H1 (cell line): ENCODE measurements at regions not wholly inside any gene's neighbourhood (a gene's known extent, or its start where the extent isn't known, plus 50 kb on each side); places are given as distances from the start of the nearest gene placed in this dataset.
A peak's percentile ranks its signal among the peaks of the same experiment; 100 is the strongest.

Source experiments
- CTCF ChIA-PET: fragments of 300-600 bp; sonication (Branson Sonifier 250); formaldehyde crosslinking; loops from one replicate; lab custom pipeline; 2021; ENCODE audit not compliant: partially characterized antibody; lab: Charles Lee
- POLR2A ChIA-PET: fragments of 300-600 bp; sonication (Branson Sonifier 250); formaldehyde crosslinking; loops from one replicate; lab custom pipeline; 2021; ENCODE audit warnings: inconsistent platforms; ENCODE audit not compliant: partially characterized antibody; lab: Charles Lee
- DNase-seq, 2 experiments: peaks; one replicate each; pipeline versions ENCODE4 v3.0.0 to v3.0.0-alpha.2; 2010 to 2022; ENCODE audit warnings: low spot score in 2 of 2, low read depth in 1 of 2, mixed read lengths in 1 of 2
- FAIRE-seq: peaks from 2 replicates; lab custom pipeline; 2011; peaks lifted over from hg19 to GRCh38; lab: Jason Lieb, UNC
- H2AFZ ChIP-seq: 2 replicates; pipeline ENCODE4 v1.8.1; 2012; ENCODE audit warnings: low read length, inconsistent platforms
- H2AK5ac ChIP-seq: 2 replicates; pipeline ENCODE4 v1.6.1; 2013; ENCODE audit warnings: low read depth, low read length
- H2BK120ac ChIP-seq: replicated peaks from 2 replicates; pipeline ENCODE3; 2013; ENCODE audit warnings: low read depth, low read length, inconsistent platforms
- H2BK12ac ChIP-seq: 2 replicates; pipeline ENCODE4 v1.6.1; 2013; ENCODE audit warnings: low read depth, low read length
- H2BK15ac ChIP-seq: 2 replicates; pipeline ENCODE4 v1.6.1; 2013; ENCODE audit warnings: low read length
- H2BK20ac ChIP-seq: 2 replicates; pipeline ENCODE4 v1.6.1; 2013; ENCODE audit warnings: low read length
- H2BK5ac ChIP-seq: 2 replicates; pipeline ENCODE4 v1.6.1; 2013; ENCODE audit warnings: low read depth, low read length
- H3K14ac ChIP-seq: 2 replicates; pipeline ENCODE4 v1.6.1; 2013; ENCODE audit warnings: inconsistent platforms; ENCODE audit not compliant: insufficient read length
- H3K18ac ChIP-seq: 2 replicates; pipeline ENCODE4 v1.6.1; 2013; ENCODE audit warnings: low read length; ENCODE audit errors: extremely low read depth
- H3K23ac ChIP-seq: 2 replicates; pipeline ENCODE4 v1.6.1; 2013; ENCODE audit warnings: inconsistent platforms; ENCODE audit not compliant: insufficient read length
- H3K23me2 ChIP-seq: 2 replicates; pipeline ENCODE4 v1.6.1; 2013; ENCODE audit warnings: low read depth, low read length
- H3K27ac ChIP-seq: 2 replicates; pipeline ENCODE4 v1.6.1; 2011; ENCODE audit warnings: low read depth, low read length, inconsistent platforms
- H3K27me3 ChIP-seq, 4 experiments: replicated peaks in 1 of 4; 1 replicate in 1 of 4; 2 replicates in 3 of 4; pipeline versions ENCODE4 v1.6.1 to v1.8.1; 2011 to 2013; ENCODE audit warnings: low read length in 3 of 4, mild to moderate bottlenecking in 3 of 4, inconsistent platforms in 2 of 4, mixed read lengths in 2 of 4, moderate library complexity in 1 of 4; ENCODE audit not compliant: control insufficient read depth in 3 of 4, insufficient read depth in 3 of 4; ENCODE audit errors: extremely low read depth in 1 of 4
- H3K36me3 ChIP-seq, 4 experiments: 2 replicates each; pipeline versions ENCODE4 v1.6.1 to v1.8.1; 2011 to 2013; ENCODE audit warnings: mild to moderate bottlenecking in 4 of 4, low read length in 3 of 4, moderate library complexity in 2 of 4, control low read depth in 1 of 4, inconsistent platforms in 1 of 4; ENCODE audit not compliant: insufficient read depth in 4 of 4, control insufficient read depth in 2 of 4
- H3K4ac ChIP-seq: replicated peaks from 2 replicates; pipeline ENCODE3; 2013; ENCODE audit warnings: low read length, low read depth, mixed read lengths, inconsistent platforms; ENCODE audit not compliant: insufficient read length
- H3K4me1 ChIP-seq, 4 experiments: replicated peaks in 1 of 4; 1 replicate in 1 of 4; 2 replicates in 3 of 4; pipeline versions ENCODE4 v1.6.1 to v1.8.1; 2011 to 2013; ENCODE audit warnings: low read length in 3 of 4, inconsistent platforms in 2 of 4, mixed read lengths in 1 of 4; ENCODE audit not compliant: insufficient read depth in 4 of 4, control insufficient read depth in 3 of 4
- H3K4me2 ChIP-seq, 2 experiments: 2 replicates each; pipeline versions ENCODE4 v1.6.1 to v1.8.1; 2011 to 2013; ENCODE audit warnings: low read depth in 2 of 2, low read length in 2 of 2, control low read depth in 1 of 2, inconsistent platforms in 1 of 2, mild to moderate bottlenecking in 1 of 2; ENCODE audit not compliant: insufficient read depth in 1 of 2
- H3K4me3 ChIP-seq, 4 experiments: fragments of 200-600, 300-600 bp in 1 of 4; sonication (generic), shearing (Covaris generic), sonication (Bioruptor Twin) in 1 of 4; 2 replicates each; pipeline versions ENCODE4 v1.5.1 to v1.8.1; 2011 to 2016; ENCODE audit warnings: low read length in 4 of 4, low read depth in 3 of 4, control low read depth in 2 of 4, inconsistent platforms in 2 of 4, mild to moderate bottlenecking in 2 of 4, mixed read lengths in 1 of 4, moderate library complexity in 1 of 4; ENCODE audit not compliant: insufficient read depth in 2 of 4; ENCODE audit errors: extremely low read depth in 1 of 4
- H3K56ac ChIP-seq: replicated peaks from 2 replicates; pipeline ENCODE3; 2013; ENCODE audit warnings: low read depth, mild to moderate bottlenecking, mixed read lengths, low read length, inconsistent platforms; ENCODE audit not compliant: insufficient read length
- H3K79me1 ChIP-seq: 2 replicates; pipeline ENCODE4 v1.6.1; 2013; ENCODE audit warnings: low read depth, low read length, control low read depth
- H3K79me2 ChIP-seq, 2 experiments: 2 replicates each; pipeline versions ENCODE4 v1.6.1 to v1.8.1; 2012 to 2013; ENCODE audit warnings: low read length in 2 of 2, mild to moderate bottlenecking in 2 of 2, inconsistent platforms in 1 of 2; ENCODE audit not compliant: insufficient read depth in 2 of 2, control insufficient read depth in 1 of 2
- H3K9ac ChIP-seq, 4 experiments: replicated peaks in 1 of 4; 1 replicate in 1 of 4; 2 replicates in 3 of 4; pipeline versions ENCODE4 v1.6.1 to v1.8.1; 2011 to 2013; ENCODE audit warnings: low read depth in 3 of 4, low read length in 3 of 4, control low read depth in 2 of 4, mild to moderate bottlenecking in 2 of 4, moderate library complexity in 2 of 4, inconsistent platforms in 1 of 4; ENCODE audit errors: extremely low read depth in 1 of 4
- H3K9me3 ChIP-seq, 2 experiments: 2 replicates each; pipeline versions ENCODE4 v1.6.1 to v1.8.1; 2012 to 2013; ENCODE audit warnings: mild to moderate bottlenecking in 2 of 2, moderate library complexity in 2 of 2, control low read depth in 1 of 2, inconsistent platforms in 1 of 2, low read depth in 1 of 2, low read length in 1 of 2, mixed read lengths in 1 of 2; ENCODE audit not compliant: insufficient read depth in 2 of 2
- H4K20me1 ChIP-seq, 2 experiments: replicated peaks in 1 of 2; 2 replicates each; pipeline versions ENCODE3 to v1.8.1; 2011 to 2013; ENCODE audit warnings: inconsistent platforms in 2 of 2, low read length in 2 of 2, mild to moderate bottlenecking in 1 of 2; ENCODE audit not compliant: insufficient read depth in 2 of 2, control insufficient read depth in 1 of 2
- H4K5ac ChIP-seq: 2 replicates; pipeline ENCODE4 v1.6.1; 2013; ENCODE audit warnings: low read length, low read depth, mixed read lengths, inconsistent platforms; ENCODE audit not compliant: insufficient read length
- H4K8ac ChIP-seq: 2 replicates; pipeline ENCODE4 v1.8.0; 2013; ENCODE audit warnings: mild to moderate bottlenecking, moderate library complexity, low read length, inconsistent platforms; ENCODE audit not compliant: insufficient read depth; ENCODE audit errors: extremely low read depth
- H4K91ac ChIP-seq: replicated peaks from 2 replicates; pipeline ENCODE3; 2013; ENCODE audit warnings: low read length, mixed read lengths, inconsistent platforms; ENCODE audit not compliant: insufficient read length
- GABPA ChIP-seq: IDR thresholded peaks from 2 replicates; pipeline ENCODE4 v1.6.1; 2011; ENCODE audit warnings: mild to moderate bottlenecking, low read length, moderate library complexity, borderline replicate concordance; ENCODE audit not compliant: insufficient read depth
- RAD21 ChIP-seq, 2 experiments: IDR thresholded peaks in 1 of 2; conservative IDR thresholded peaks in 1 of 2; 2 replicates each; pipeline ENCODE4 v1.6.1; 2011; ENCODE audit warnings: low read depth in 2 of 2, low read length in 2 of 2, improper control_type of control experiment in 1 of 2, inconsistent platforms in 1 of 2, mild to moderate bottlenecking in 1 of 2, moderate library complexity in 1 of 2
- TEAD4 ChIP-seq: IDR thresholded peaks from 2 replicates; pipeline ENCODE4 v1.6.1; 2012; ENCODE audit warnings: low read depth, low read length, inconsistent platforms, mixed read lengths
- WGBS, 2 experiments: shearing (Covaris generic) in 1 of 2; methylation state at CpG; one replicate each; pipeline versions ENCODE4 v1.1.6 to v1.1.7; 2013 to 2015; ENCODE audit warnings: low lambda C conversion rate in 2 of 2, mixed read lengths in 2 of 2, inconsistent platforms in 1 of 2, low coverage in 1 of 2, missing lambda C conversion rate in 1 of 2; ENCODE audit not compliant: insufficient replicate concordance in 2 of 2, insufficient coverage in 1 of 2, insufficient read length in 1 of 2; ENCODE audit errors: extremely low coverage in 1 of 2, missing lambda C conversion rate in 1 of 2; 5-methylcytosine and 5-hydroxymethylcytosine counted together
- TF ChIP-seq, protein P1 (sequence below): IDR thresholded peaks from 2 replicates; pipeline ENCODE4 v1.6.1; 2012; ENCODE audit warnings: inconsistent platforms
- TF ChIP-seq, protein P2 (sequence below), 3 experiments: IDR thresholded peaks; 1 replicate in 2 of 3; 2 replicates in 1 of 3; pipeline versions ENCODE4 v1.5.1 to v1.6.1; 2011; ENCODE audit warnings: low read length in 3 of 3, mild to moderate bottlenecking in 3 of 3, inconsistent platforms in 2 of 3, low read depth in 1 of 3, moderate library complexity in 1 of 3; ENCODE audit not compliant: insufficient read depth in 1 of 3; ENCODE audit errors: control extremely low read depth in 1 of 3

- Histone ChIP-seq H2BK5ac (peak overlapping the region; percentile 52; the same call in 1 of the 2 replicates), H3K4me2 (no peak overlapping the region), H2AK5ac (peak overlapping the region; percentile 3; the same call in 1 of the 2 replicates), H3K79me2 (no peaks in the 10 kb centered on the region; a peak in 1 of 4 replicates), H2BK120ac (no peak overlapping the region), H3K23ac (no peak overlapping the region), H3K9me3 (no peaks in the 10 kb centered on the region), H3K4ac (no peak overlapping the region), H3K18ac (peak overlapping the region; percentile 19; the same call in 1 of the 2 replicates), H2BK15ac (no peak overlapping the region), H2BK12ac (no peak overlapping the region), H3K9ac (peak overlapping the region in 1 of 4 experiments; percentile 8; a peak in 1 of 7 replicates), H3K27ac (peak overlapping the region; percentile 14; the same call in 1 of the 2 replicates), H3K79me1 (peaks cover 7% of the 10 kb centered on the region), H4K5ac (no peak overlapping the region), H3K27me3 (no peaks in the 10 kb centered on the region), H3K56ac (no peak overlapping the region), H4K8ac (no peak overlapping the region), H3K23me2 (no peaks in the 10 kb centered on the region), H3K36me3 (no peaks in the 10 kb centered on the region), H3K4me1 (peaks cover 0 to 11% (median 2%) of the 10 kb centered on the region in 4 experiments; a peak in 4 of 7 replicates), H3K4me3 (no peak overlapping the region), H4K91ac (peak overlapping the region; percentile 6), H4K20me1 (peaks cover 11 to 20% of the 10 kb centered on the region in 2 experiments), H2BK20ac (0 out of 2 replicates have a peak overlapping the region, but pooled peaks have one; percentile 18), H2AFZ (no peak overlapping the region), H3K14ac (no peak overlapping the region)
- ChIA-PET CTCF (interaction anchor here (0.6 to 17.5 kb wide), 54 partner anchors 10 to 948 kb away, joined by 3 to 371 read pairs (median 4); partner anchors contain the start of gene CIBAR2), POLR2A (interaction anchor here (0.7 to 1.5 kb wide), 3 partner anchors 10 to 12 kb away, joined by 3 to 6 read pairs (median 5); no protein-coding TSS in a partner anchor)
- DNase-seq: peak in 1 of 2 experiments; percentile 95
- TF ChIP-seq, protein P1, sequence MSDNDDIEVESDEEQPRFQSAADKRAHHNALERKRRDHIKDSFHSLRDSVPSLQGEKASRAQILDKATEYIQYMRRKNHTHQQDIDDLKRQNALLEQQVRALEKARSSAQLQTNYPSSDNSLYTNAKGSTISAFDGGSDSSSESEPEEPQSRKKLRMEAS: 0 out of 2 replicates have a peak, but pooled peaks have one; percentile 19
- TF ChIP-seq RAD21 (IDR thresholded peaks at IDR 0.05 in 1 of 2, conservative IDR thresholded peaks at IDR 0.05 in 1 of 2; ENCODE audit: low read depth in 2 of 2, low read length in 2 of 2) (peak; percentile 65 to 81), TEAD4 (no peak), GABPA (peak; percentile 74; the same call in 1 of the 2 replicates)
- TF ChIP-seq, protein P2, sequence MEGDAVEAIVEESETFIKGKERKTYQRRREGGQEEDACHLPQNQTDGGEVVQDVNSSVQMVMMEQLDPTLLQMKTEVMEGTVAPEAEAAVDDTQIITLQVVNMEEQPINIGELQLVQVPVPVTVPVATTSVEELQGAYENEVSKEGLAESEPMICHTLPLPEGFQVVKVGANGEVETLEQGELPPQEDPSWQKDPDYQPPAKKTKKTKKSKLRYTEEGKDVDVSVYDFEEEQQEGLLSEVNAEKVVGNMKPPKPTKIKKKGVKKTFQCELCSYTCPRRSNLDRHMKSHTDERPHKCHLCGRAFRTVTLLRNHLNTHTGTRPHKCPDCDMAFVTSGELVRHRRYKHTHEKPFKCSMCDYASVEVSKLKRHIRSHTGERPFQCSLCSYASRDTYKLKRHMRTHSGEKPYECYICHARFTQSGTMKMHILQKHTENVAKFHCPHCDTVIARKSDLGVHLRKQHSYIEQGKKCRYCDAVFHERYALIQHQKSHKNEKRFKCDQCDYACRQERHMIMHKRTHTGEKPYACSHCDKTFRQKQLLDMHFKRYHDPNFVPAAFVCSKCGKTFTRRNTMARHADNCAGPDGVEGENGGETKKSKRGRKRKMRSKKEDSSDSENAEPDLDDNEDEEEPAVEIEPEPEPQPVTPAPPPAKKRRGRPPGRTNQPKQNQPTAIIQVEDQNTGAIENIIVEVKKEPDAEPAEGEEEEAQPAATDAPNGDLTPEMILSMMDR (IDR thresholded peaks at IDR 0.05; ENCODE audit: control extremely low read depth in 1 of 3, insufficient read depth in 1 of 3, low read depth in 1 of 3, low read length in 3 of 3): peak; percentile 96 to 99 (median 98)
- 71% methylated on average over 14 of the region's 22 CpGs; no CpG with 5 or more reads in 1 of the 2 experiments for WGBS, 2 experiments
- FAIRE-seq: no peak
These were observed 141.0 kb upstream of the CIBAR2 start for GRCh38 chr16:85253084-85253941.
